IMR-90 (cell line): ENCODE measurements at regions not wholly inside any gene's neighbourhood (a gene's known extent, or its start where the extent isn't known, plus 50 kb on each side); places are given as distances from the start of the nearest gene placed in this dataset.

Experiments used
- ELK1 ChIP-seq: fragments of 150-350 bp; IDR thresholded peaks from 2 replicates; pipeline ENCODE4 v1.6.1; 2016; ENCODE audit warnings: low read depth, mild to moderate bottlenecking, low read length, moderate library complexity, borderline replicate concordance
- MAZ ChIP-seq: IDR thresholded peaks from 2 replicates; pipeline ENCODE4 v1.6.1; 2012; ENCODE audit warnings: low read depth, mild to moderate bottlenecking, low read length, improper control_type of control experiment, moderate library complexity, borderline replicate concordance
- MXI1 ChIP-seq: IDR thresholded peaks from 2 replicates; pipeline ENCODE4 v1.6.1; 2012; ENCODE audit warnings: low read depth, mild to moderate bottlenecking, low read length, moderate library complexity, borderline replicate concordance
- POLR2A ChIP-seq: IDR thresholded peaks from 2 replicates; pipeline ENCODE4 v1.6.1; 2012; ENCODE audit warnings: mild to moderate bottlenecking, low read depth, low read length
- TF ChIP-seq, protein P1 (sequence below): conservative IDR thresholded peaks from 2 replicates; pipeline ENCODE4 v1.5.1; 2012; ENCODE audit warnings: mild to moderate bottlenecking, low read depth, low read length, improper control_type of control experiment
- TF ChIP-seq, protein P2 (sequence below): fragments of 150-350 bp; IDR thresholded peaks from 2 replicates; pipeline ENCODE4 v1.6.1; 2017; ENCODE audit warnings: mild to moderate bottlenecking, antibody characterized with exemption, low read length, low read depth

- TF ChIP-seq POLR2A (no peak), MXI1 (no peak), ELK1 (no peak), MAZ (no peak)
- TF ChIP-seq, protein P1, sequence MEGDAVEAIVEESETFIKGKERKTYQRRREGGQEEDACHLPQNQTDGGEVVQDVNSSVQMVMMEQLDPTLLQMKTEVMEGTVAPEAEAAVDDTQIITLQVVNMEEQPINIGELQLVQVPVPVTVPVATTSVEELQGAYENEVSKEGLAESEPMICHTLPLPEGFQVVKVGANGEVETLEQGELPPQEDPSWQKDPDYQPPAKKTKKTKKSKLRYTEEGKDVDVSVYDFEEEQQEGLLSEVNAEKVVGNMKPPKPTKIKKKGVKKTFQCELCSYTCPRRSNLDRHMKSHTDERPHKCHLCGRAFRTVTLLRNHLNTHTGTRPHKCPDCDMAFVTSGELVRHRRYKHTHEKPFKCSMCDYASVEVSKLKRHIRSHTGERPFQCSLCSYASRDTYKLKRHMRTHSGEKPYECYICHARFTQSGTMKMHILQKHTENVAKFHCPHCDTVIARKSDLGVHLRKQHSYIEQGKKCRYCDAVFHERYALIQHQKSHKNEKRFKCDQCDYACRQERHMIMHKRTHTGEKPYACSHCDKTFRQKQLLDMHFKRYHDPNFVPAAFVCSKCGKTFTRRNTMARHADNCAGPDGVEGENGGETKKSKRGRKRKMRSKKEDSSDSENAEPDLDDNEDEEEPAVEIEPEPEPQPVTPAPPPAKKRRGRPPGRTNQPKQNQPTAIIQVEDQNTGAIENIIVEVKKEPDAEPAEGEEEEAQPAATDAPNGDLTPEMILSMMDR, result no peak
- TF ChIP-seq, protein P2, sequence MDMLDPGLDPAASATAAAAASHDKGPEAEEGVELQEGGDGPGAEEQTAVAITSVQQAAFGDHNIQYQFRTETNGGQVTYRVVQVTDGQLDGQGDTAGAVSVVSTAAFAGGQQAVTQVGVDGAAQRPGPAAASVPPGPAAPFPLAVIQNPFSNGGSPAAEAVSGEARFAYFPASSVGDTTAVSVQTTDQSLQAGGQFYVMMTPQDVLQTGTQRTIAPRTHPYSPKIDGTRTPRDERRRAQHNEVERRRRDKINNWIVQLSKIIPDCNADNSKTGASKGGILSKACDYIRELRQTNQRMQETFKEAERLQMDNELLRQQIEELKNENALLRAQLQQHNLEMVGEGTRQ, result no peak
These were observed 78.0 kb downstream of the HMHB1 start for GRCh38 chr5:143889986-143890385.
